Right cardiac atrium (tissue), 5 donors: ENCODE measurements at regions not wholly inside any gene's neighbourhood (a gene's known extent, or its start where the extent isn't known, plus 50 kb on each side); places are given as distances from the start of the nearest gene placed in this dataset.

Source experiments
- ATAC-seq, 2 donors: fragments of 200-7000 bp; cut with Tn5 transposase; one replicate each; pipeline versions ENCODE4 v1.8.0 to v1.9.1; 2020; ENCODE audit warnings: moderate library complexity in 2 of 2, mild to moderate bottlenecking in 1 of 2
- DNase-seq, 3 donors: peaks; one replicate each; pipeline ENCODE4 v3.0.0-alpha.2; 2020
- H3K27ac ChIP-seq: one replicate; pipeline ENCODE4 v1.5.1; 2013; ENCODE audit warnings: mild to moderate bottlenecking, low read length, control low read depth, moderate library complexity
- H3K27me3 ChIP-seq: one replicate; pipeline ENCODE4 v1.6.1; 2013; ENCODE audit not compliant: control insufficient read depth, insufficient read depth
- H3K4me1 ChIP-seq: one replicate; pipeline ENCODE4 v1.6.1; 2013; ENCODE audit warnings: low read length; ENCODE audit not compliant: control insufficient read depth, insufficient read depth
- H3K4me3 ChIP-seq: one replicate; pipeline ENCODE4 v1.5.1; 2013; ENCODE audit warnings: low read length, control low read depth
- H3K9me3 ChIP-seq: one replicate; pipeline ENCODE4 v1.6.1; 2013; ENCODE audit warnings: low read length; ENCODE audit not compliant: control insufficient read depth
- WGBS: extraction: QIAGEN DNeasy Blood & Tissue Kit; methylation state at CpG from one replicate; pipeline ENCODE4 v1.1.7; 2013; 5-methylcytosine and 5-hydroxymethylcytosine counted together
- intact Hi-C, 4 donors: fragments of 100-400 bp; cut with DNase I; formaldehyde crosslinking; loops; one replicate each; pipeline versions ENCODE4 v1.11.0 to v1.14.0; 2022 to 2023
- donor health status: healthy with polysubstance abuse.
- donor health status: DM: no; HTN: yes; CAD: no.
- donor health status: DM: no; HTN: no; CAD: no.
- donor health status: DM: no; HTN: yes; CAD: no; lungs with severe emphysema.
- donor health status: DM: yes; HTN: yes; CAD: no.

DNA sequence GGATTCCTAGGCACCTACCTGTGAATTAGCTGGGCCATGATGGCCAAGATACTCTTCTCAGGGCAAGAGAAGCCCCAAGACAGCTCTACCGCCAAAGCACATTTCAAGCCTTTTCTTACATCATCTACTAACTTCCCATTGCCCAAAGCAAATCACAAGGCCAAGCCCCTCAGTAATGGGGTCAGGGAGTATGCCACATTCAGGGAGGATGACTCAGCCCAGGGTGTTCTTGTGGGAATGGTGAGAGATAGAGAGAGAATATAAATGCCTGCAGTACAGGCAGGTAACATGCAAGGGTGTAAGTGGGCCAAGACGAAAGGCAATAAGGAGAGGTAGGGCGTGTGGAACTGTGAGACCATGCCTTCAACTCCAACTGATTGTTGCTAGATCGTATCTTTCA, 162.5 kb upstream of the ISX start:
- intact Hi-C loops, result no loop called here
- no peak for DNase-seq
- no peak overlapping the region for H3K27ac ChIP-seq
- WGBS, result 82% methylated on average over 4 of the region's 4 CpGs
- H3K27me3 ChIP-seq, result no peaks in the 10 kb centered on the region
- no peaks in the 10 kb centered on the region for H3K9me3 ChIP-seq
- no peak overlapping the region for H3K4me3 ChIP-seq
- no peak for ATAC-seq
- no peaks in the 10 kb centered on the region for H3K4me1 ChIP-seq

DNA sequence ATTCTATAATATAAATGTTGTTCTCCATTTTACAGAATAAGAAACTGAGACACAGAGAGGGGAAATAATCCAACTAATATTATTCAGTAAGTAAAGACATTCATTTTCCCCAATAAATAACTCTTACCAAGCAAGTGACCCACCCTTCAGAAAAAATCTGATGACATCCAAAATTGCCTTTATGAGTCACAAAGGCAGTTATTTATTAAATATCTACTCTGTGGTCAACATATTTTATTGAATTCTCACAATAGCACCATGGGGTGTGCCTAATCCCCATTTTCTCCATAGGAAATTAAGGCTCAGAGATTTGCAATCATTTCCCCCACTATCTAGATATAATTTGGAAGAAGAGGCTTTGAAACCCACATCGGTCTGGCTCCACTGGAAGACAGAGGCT, 161.5 kb upstream of the ISX start:
- Histone ChIP-seq H3K4me1 (no peaks in the 10 kb centered on the region), H3K27me3 (no peaks in the 10 kb centered on the region), H3K4me3 (no peak overlapping the region), H3K9me3 (no peaks in the 10 kb centered on the region), H3K27ac (no peak overlapping the region)
- intact Hi-C loops, result no loop called here
- DNase-seq (no peak), ATAC-seq (no peak)
- 89% methylated on average over 1 of the region's 1 CpG for WGBS

DNA sequence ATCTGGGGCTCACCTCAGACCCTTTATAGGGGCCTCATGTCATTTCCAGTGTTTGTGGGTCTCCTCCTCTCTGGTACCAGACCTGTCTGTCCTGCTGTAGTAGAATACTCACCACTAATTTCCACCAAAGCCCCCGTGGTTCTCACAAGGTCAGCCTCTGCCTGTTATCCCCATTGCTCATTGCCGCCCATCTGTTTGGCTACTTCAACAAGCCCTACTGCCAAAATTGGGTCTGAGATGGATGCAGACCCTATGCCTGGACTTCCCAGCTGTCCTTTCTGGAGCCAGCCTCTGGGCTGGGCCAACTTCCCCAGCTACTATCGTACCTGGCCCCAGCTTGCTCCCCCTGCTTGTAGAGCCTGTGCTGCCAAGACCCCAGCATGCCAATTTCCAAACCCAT, 152.1 kb upstream of the ISX start:
- ATAC-seq, result no peak
- WGBS, result 62% methylated on average over 3 of the region's 3 CpGs
- H3K27me3 ChIP-seq, result no peaks in the 10 kb centered on the region

GRCh38 chr22:34914846-34915245, 151.1 kb upstream of the ISX start:
- Histone ChIP-seq H3K27me3 (no peaks in the 10 kb centered on the region), H3K4me3 (no peak overlapping the region), H3K9me3 (no peaks in the 10 kb centered on the region), H3K4me1 (no peaks in the 10 kb centered on the region), H3K27ac (no peak overlapping the region)
- WGBS, result 22% methylated on average over 3 of the region's 3 CpGs
- DNase-seq (no peak), ATAC-seq (no peak)
- intact Hi-C loops, result no loop called here

More for the DNA sequence above, 152.1 kb upstream of the ISX start:
- intact Hi-C loops, result no loop called here
- H3K9me3 ChIP-seq, result no peaks in the 10 kb centered on the region
- no peak for DNase-seq
- H3K4me3 ChIP-seq, result no peak overlapping the region
- H3K27ac ChIP-seq, result no peak overlapping the region
- no peaks in the 10 kb centered on the region for H3K4me1 ChIP-seq

GRCh38 chr22:34917239-34917638, 148.7 kb upstream of the ISX start:
- ATAC-seq, result no peak
- no peaks in the 10 kb centered on the region for H3K27me3 ChIP-seq
- H3K27ac ChIP-seq, result no peak overlapping the region
- intact Hi-C loops, result no loop called here
- DNase-seq, result no peak
- no peak overlapping the region for H3K4me3 ChIP-seq
- no peaks in the 10 kb centered on the region for H3K4me1 ChIP-seq
- WGBS, result 76% methylated on average over 5 of the region's 5 CpGs
- no peaks in the 10 kb centered on the region for H3K9me3 ChIP-seq

DNA sequence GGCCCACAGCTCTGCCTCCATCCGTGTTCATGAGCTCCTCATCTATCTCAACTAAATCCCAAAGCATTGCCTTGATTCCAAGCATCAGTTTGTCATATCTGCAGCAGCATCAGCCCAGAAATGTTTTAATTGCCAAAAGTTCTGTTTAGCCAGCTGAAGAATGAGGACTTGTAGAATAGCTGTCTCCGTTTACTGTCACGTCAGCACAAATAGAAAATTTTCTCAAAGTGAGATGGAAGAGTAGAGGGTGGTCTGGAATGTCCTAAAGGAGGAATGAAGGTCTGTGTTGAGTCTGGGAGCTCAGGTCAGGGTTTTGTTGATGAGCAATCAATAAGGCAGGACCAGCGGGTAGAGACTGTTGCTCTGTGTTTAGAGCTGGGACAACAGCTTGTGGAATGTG, 134.9 kb upstream of the ISX start:
- Histone ChIP-seq H3K4me1 (no peaks in the 10 kb centered on the region), H3K9me3 (no peaks in the 10 kb centered on the region), H3K27ac (no peak overlapping the region), H3K27me3 (no peaks in the 10 kb centered on the region), H3K4me3 (no peak overlapping the region)
- DNase-seq (no peak), ATAC-seq (no peak)
- intact Hi-C loops, result no loop called here
- 76% methylated on average over 4 of the region's 4 CpGs for WGBS

GRCh38 chr22:34934261-34934660, 131.7 kb upstream of the ISX start:
- ATAC-seq (no peak), DNase-seq (no peak)
- WGBS, result 65% methylated on average over 5 of the region's 5 CpGs
- no peak overlapping the region for H3K4me3 ChIP-seq
- no peaks in the 10 kb centered on the region for H3K9me3 ChIP-seq
- intact Hi-C loops, result no loop called here
- H3K27me3 ChIP-seq, result no peaks in the 10 kb centered on the region
- H3K4me1 ChIP-seq, result no peaks in the 10 kb centered on the region
- no peak overlapping the region for H3K27ac ChIP-seq

DNA sequence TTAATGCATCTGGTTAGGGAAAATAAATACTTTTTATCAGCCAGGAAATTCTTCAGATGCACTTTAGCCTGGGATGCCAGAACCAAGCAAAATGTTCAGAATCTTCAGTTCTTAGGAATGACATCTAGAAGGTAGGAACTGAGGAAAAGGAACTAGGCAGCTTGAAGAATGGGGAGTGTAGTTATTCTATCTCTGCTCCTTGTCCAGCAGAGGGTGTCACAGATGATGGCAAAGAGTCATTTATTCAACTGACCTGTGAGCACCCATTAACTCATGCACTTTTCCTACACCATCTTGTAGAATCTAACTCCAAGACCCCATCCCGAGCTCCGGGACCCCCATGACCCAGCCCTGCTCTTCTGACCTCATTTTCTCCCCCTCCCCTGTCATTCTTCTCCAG, 122.1 kb upstream of the ISX start:
- DNase-seq (no peak), ATAC-seq (no peak)
- intact Hi-C loops, result no loop called here
- Histone ChIP-seq H3K4me1 (no peaks in the 10 kb centered on the region), H3K9me3 (no peaks in the 10 kb centered on the region), H3K4me3 (no peak overlapping the region), H3K27ac (no peak overlapping the region), H3K27me3 (peaks cover 2% of the 10 kb centered on the region)
- WGBS, result 64% methylated on average over 2 of the region's 2 CpGs

GRCh38 chr22:34946339-34946985, 119.5 kb upstream of the ISX start:
- H3K27ac ChIP-seq, result no peak overlapping the region
- ATAC-seq (no peak), DNase-seq (no peak)
- intact Hi-C loops, result no loop called here
- H3K27me3 ChIP-seq, result peaks cover 2% of the 10 kb centered on the region
- H3K4me3 ChIP-seq, result no peak overlapping the region
- 84% methylated on average over 5 of the region's 5 CpGs for WGBS
- no peaks in the 10 kb centered on the region for H3K4me1 ChIP-seq
- no peaks in the 10 kb centered on the region for H3K9me3 ChIP-seq

- Histone ChIP-seq H3K4me1 (no peaks in the 10 kb centered on the region), H3K9me3 (no peaks in the 10 kb centered on the region), H3K4me3 (no peak overlapping the region), H3K27ac (no peak overlapping the region), H3K27me3 (peaks cover 2% of the 10 kb centered on the region)
- ATAC-seq (no peak), DNase-seq (no peak)
- intact Hi-C loops, result no loop called here
- WGBS, result 21% methylated on average over 4 of the region's 4 CpGs
These were observed 115.5 kb upstream of the ISX start for GRCh38 chr22:34950489-34950888.

DNA sequence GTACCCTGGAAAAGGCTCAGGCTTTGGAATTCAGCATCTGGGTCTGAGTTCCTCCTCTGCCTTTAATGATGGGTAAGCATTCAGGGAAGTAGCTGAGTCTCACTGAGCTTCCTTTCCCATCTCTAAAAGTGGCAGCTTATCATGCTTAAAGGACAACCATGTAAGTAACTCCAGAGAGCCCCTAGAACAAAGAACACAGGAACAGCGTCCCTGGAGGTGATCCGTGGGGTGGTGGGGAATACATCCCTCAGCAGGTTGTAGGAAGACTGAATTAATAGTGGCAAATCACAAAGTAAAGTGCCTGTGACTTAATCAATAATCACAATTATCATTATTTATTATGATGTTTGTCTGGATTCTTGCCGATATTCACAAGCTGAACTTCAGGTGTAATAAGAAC, 114.7 kb upstream of the ISX start:
- Histone ChIP-seq H3K4me3 (no peak overlapping the region), H3K4me1 (no peaks in the 10 kb centered on the region), H3K27me3 (peaks cover 2% of the 10 kb centered on the region), H3K27ac (no peak overlapping the region), H3K9me3 (no peaks in the 10 kb centered on the region)
- ATAC-seq (no peak), DNase-seq (no peak)
- intact Hi-C loops, result no loop called here
- 80% methylated on average over 3 of the region's 3 CpGs for WGBS

DNA sequence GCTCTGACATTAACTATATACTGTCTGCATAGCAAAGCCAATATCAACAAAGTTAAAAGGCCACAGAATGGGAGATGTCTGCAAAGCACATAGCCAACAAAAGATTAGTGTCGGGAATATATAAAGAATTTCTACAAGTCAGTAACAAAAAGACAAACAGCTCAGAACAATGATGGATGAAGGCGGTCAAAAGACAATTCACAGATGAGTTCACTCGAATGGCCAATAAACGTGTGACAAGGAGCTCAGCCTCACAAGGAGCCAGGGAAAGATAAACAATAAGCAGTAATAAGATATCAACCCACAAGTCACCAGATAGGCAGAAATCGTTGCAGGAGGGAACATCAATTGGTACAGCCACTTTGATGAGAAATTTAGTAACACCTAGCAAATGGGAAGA, 106.0 kb upstream of the ISX start:
- Histone ChIP-seq H3K4me1 (no peaks in the 10 kb centered on the region), H3K9me3 (no peaks in the 10 kb centered on the region), H3K27ac (no peak overlapping the region), H3K27me3 (no peaks in the 10 kb centered on the region), H3K4me3 (no peak overlapping the region)
- DNase-seq, result no peak
- intact Hi-C loops, result no loop called here
- WGBS, result 43% methylated on average over 5 of the region's 5 CpGs
- ATAC-seq, result no peak
